Myocyte (in vitro differentiated cells): ENCODE measurements at regions not wholly inside any gene's neighbourhood (a gene's known extent, or its start where the extent isn't known, plus 50 kb on each side); places are given as distances from the start of the nearest gene placed in this dataset.
A peak's percentile ranks its signal among the peaks of the same experiment; 100 is the strongest.
"Not testable (repeated sequence)": the region's sequence is repeated elsewhere in the genome, so short reads cannot be mapped to it uniquely, and the experiment has no call there.

Experiments used
- DNase-seq: peaks from one replicate; pipeline ENCODE4 v3.0.0-alpha.2; 2012; ENCODE audit warnings: low read depth

- not testable (repeated sequence) for DNase-seq
Measured at GRCh38 chr5:71343994-71344393, 111.5 kb upstream of the BDP1 start.

DNA sequence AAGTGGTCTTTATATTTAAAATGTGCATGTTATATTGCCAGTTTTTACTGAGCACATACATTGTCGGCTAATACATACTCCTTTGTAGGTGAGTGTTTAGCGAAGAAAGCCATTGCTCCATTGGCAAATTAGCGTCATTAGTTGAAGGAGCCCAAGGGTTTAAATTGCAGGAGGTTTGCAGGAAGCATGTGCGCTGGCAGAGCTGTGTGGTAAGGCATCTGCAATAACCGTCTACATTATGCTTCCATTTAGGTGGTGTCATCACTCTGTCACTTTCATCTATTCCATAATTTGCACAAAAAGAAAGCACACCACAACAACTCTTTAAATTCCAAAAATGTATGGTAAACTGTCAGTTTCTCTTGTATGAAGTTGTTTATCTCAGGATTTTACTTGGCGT lies 82.8 kb upstream of the BDP1 start:
- DNase-seq = not testable (repeated sequence)

DNA sequence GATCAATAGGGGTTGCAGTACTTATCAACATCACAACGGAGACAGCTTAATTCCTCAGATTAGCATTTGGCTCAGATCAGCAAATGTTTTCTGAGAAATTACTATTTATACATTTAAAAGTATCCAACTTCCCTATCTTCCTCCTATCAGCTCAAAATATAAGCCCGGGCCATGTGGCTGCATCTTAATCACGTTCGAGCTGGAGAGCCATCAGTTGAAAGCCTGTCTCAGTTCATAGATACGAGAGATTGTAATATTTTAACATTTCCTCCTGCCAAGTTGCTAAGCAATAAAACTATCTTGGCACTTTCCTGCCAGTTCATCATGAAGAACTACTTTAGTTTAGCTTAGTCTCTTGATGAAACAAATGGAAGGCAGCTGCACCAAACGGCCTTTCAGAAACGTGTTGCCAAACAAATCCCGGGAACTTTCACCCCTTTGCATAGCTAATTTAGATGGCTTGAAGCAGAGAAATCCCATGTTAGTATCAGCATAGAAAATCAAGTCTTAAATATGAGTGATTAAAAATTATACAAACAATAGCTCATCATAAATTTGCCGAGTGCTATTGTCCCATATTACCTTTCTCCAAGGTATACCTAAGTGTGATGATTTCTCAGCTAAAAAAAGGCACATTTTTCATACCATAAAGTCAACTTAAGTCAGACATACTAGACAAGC lies 82.3 kb upstream of the BDP1 start:
- not testable (repeated sequence) for DNase-seq

- DNase-seq = not testable (repeated sequence)
Measured at GRCh38 chr5:71384204-71384603, 71.2 kb upstream of the BDP1 start.

DNA sequence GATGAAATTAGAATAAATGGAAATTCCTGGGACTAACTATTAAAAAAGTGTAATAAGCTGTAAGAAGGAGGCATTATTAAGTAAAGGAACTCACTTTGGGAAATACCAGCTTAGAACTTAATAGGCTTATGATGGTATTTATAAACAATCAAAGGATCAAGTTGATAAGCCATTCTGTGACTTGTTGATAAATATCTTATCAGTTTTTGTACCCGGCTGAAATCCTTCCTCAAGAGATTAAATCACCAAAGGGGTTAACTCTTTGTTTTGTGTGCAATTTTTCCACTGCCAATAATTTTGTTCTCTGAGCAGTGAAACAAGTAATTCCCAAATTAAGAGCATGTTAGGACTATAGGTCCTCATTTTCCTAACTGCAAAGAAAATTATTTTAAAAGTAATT lies 70.7 kb upstream of the BDP1 start:
- DNase-seq = no peak

DNA sequence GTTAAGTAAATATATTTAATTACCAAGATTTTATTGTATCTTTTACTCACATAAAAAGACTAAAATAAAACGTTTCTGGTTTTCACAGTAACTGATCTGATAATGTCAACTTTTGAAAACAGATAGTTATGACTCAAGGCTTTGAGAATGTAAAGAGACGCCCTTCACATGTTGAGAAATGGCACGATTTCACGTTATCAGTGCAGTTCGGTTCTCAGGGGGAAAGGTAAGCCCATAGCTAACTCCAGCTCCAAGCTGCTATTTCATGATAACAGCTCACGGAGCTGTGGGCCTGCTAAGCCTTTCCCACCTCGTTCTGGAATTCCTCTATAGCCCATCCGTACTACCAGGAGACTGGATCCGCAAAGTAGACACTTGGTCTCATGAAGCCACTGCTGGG lies 70.2 kb upstream of the BDP1 start:
- DNase-seq = not testable (repeated sequence)

DNA sequence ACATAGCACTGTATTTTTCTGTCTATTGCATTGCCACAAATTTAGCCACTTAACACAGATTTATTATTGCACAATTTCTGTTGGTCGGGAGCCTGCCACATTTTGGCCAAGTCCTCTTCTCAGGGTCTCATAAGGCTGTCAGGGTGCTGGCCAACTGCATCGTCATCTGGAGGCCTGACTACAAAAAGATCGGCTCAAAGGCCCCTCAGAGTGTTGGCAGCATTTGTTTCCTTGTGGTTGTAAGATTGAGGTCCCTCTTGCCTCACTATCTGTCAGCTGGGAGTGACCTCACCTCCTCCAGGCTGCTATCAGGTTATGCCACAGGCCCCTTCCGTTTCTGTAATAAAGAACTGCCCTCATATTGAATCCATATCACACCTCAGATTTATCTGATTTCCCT lies 67.3 kb upstream of the BDP1 start:
- peak; percentile 34 for DNase-seq

- DNase-seq = not testable (repeated sequence)
Measured at GRCh38 chr5:71398400-71398799, 57.1 kb upstream of the BDP1 start.

GRCh38 chr5:71398859-71399258 lies 56.6 kb upstream of the BDP1 start:
- not testable (repeated sequence) for DNase-seq

DNA sequence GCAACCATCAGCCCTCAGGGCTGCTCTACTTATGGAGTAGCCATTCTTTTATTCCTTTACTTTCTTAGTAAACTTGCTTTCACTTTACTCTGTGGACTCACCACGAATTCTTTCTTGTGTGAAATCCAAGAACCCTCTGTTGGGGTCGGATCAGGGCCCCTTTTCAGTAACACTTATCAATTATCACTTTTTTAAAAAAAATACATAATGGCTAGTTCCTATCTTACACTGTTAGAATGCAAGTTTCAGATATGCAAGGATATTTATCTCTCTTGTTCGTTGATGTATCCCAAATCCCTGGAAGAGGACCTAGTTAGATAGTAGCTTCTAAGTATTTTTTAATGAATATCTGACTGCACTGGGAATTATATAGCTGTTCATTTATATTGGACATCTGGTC lies 56.0 kb upstream of the BDP1 start:
- DNase-seq = not testable (repeated sequence)

- not testable (repeated sequence) for DNase-seq
Measured at GRCh38 chr5:71400626-71401025, 54.8 kb upstream of the BDP1 start.

GRCh38 chr5:71401150-71401549 lies 54.3 kb upstream of the BDP1 start:
- DNase-seq = not testable (repeated sequence)

DNA sequence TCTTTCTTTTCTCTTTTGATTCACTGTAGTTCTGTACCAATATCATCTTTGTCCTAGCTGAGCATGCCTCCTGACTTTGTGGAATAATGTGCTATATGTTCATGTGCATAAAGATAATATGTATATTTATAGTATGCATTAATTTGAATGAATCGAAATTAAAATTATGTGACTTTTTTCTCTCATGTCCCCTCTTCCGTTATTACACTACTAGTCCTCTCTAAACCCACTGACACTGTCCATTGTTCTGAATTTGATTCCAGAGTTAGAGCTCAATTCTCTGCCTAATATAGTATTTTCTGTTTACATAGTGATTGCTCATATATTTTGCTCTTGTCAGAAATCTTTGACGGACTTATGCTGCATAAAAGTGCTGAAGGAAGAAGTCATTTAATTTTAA lies 53.9 kb upstream of the BDP1 start:
- not testable (repeated sequence) for DNase-seq

DNA sequence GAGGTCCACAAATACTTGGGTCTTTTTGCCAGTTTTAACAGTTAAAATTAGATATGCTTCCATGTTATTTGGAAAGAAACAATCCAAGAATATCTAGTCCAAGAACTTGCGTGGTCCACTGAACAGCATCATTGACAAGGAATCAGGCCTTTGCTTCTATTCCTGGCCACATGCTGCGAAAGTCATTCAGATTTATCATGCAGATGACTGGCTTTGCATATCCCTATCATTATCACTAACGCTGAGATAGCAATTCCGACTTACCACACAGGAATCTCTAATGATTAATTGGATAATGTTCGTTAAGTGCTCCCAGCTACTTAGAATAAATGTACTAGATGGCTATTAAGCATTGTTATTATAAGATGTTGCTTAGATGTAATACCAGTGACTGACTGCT lies 51.0 kb upstream of the BDP1 start:
- DNase-seq = not testable (repeated sequence)

DNA sequence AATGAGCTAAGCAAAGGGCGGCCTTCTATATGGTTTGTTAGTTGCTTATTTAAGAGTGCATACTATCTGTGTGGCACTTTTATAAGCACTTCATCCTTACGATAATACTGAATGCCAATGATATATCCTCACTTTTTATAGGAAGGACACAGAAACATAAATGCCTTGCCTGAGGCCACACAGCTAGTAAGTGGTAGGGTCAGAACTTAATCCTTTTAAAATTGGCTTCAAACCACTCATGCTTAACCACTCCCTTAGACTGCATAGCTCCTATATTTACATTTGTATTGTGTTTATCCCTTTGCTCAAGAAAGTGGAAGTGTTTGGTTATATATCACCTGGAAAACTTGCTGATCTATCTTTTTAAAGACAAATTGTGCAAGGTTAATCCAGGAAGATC lies 50.5 kb upstream of the BDP1 start:
- DNase-seq = not testable (repeated sequence)
